Stimulated activated CD4-positive, alpha-beta T cell treated with anti-CD3 and anti-CD28 coated beads, Interleukin-15, amount 100 ng/mL, for 48 hours (primary cell): ENCODE measurements at regions not wholly inside any gene's neighbourhood (a gene's known extent, or its start where the extent isn't known, plus 50 kb on each side); places are given as distances from the start of the nearest gene placed in this dataset.

Experiments
- DNase-seq, 2 donors: peaks; one replicate each; pipeline ENCODE4 v3.0.0-alpha.2; 2020; ENCODE audit warnings: low read depth in 2 of 2

DNA sequence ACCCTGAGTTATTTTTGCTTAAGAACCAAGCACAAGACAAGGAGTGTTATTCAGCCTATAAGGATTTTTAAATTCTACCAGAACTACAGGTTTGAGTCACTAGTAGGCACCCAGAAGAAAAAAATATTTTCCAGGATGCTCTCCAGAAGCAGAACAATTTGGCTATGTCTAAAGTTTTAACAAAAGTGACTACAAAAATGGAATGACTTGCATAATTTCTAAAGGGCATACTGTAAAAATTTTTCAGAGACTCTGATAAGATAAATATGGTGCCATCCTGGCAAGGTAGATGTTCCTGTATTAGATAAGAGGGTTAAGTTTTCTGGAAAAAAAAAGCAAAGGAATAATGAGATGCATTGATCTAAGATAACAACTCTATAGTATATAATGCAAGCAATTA, 68.6 kb upstream of the FAM9A start:
- no peak for DNase-seq

DNA sequence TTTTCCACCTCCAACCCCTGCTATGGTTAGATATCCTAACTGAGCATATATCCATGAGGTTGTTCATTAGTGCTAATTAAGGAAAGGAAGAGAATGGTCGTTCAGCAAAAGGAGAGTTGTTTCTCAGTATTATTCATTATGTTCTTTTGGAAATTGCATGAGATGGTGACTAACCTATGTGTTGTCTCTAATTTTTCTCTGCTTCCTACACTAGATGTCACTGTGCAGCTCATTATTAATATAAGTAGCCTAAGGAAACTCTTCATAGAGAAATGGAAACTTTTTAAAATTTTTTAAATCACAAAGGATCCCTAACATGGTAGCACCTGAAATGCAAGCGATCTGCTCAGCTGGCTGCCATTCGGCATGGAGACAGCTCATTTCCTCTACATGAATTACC, 67.7 kb upstream of the FAM9A start:
- DNase-seq, result no peak

DNA sequence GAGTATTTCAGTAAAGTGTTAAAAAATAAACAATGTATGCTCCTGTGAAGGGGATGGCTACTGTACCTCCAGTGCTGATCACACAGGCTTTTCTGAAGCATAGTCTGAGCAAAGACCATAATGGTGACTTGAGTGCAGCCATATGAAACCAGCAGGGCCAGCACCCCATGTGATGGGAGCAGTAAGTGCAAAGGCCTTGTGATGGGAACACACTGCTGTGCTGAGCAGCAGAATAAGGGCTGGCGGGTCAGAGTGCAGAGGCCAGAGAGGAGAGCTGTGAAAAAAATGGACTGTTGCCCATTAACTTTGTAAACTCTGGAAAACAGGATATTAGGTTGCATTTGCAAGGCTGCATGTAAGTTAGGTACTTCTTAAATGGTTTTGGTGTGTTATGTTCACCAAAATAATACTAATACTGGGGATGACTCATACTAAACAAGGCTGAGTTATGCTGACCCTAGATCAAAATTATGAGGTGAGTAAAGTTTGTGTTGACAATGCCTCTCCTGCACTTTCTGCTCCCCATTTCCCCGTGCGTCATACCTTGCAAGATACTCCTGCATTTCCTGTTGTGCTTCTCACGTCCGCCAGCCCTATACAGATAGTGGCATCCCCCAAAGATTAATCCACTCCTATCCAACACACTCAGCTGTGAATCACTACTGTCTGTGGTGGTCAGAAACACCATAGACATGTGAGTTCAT, 67.0 kb upstream of the FAM9A start:
- DNase-seq, result no peak

DNA sequence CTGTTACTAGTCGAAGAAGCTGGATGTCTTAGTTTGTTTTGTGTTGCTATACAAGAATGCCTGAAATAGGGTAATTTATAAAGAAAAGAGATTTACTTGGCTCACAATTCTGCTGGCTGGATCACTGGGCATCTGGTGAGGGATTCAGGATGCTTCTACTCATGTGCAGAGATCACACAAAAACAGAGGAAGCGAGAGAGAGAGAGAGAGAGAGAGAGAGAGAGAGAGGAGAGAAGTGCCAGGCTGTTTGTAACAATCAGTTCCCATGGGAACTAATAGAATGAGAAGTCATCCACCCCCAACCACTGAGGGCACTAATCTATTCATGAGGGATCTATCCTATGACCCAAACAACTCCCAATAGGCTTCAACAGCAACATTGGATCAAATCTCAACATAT, 66.2 kb upstream of the FAM9A start:
- no peak for DNase-seq

DNA sequence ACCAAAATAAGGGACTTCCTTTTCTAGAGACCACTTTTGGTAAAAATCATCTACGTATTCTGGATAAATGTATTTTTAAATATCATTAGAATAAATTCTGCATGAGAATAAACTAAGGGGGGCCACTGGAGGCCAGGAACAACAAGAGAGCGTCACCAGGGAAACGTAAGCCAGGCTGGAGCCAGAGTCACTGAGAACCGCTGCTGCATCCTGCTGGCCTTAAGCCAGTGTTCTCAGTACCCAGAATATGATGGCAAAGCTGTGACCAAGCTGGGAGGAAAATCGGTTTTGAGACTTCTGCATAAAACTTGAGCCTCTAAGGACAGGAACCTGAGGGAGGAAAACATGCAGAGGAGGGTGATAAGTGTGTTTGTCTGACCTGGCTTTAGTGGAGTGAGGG, 63.0 kb upstream of the FAM9A start:
- no peak for DNase-seq

DNA sequence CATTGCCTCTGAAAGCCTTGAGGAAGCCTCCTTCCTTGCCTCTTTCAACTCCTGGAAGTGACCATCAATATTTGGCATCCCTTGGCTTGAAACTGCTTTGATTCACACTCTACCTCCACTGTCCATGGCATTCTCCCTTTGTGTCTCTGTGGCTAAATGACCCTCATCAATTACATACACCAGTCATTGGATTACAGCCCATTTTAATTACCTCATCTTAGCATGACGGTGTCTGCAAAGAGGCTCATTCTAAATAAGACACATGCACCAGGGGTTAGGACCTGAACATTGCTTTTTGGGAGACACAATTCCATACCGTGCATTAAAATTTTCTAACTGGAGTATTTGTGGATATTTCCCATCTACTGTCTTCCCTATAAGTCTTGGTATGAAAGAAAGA, 60.7 kb upstream of the FAM9A start:
- no peak for DNase-seq

DNA sequence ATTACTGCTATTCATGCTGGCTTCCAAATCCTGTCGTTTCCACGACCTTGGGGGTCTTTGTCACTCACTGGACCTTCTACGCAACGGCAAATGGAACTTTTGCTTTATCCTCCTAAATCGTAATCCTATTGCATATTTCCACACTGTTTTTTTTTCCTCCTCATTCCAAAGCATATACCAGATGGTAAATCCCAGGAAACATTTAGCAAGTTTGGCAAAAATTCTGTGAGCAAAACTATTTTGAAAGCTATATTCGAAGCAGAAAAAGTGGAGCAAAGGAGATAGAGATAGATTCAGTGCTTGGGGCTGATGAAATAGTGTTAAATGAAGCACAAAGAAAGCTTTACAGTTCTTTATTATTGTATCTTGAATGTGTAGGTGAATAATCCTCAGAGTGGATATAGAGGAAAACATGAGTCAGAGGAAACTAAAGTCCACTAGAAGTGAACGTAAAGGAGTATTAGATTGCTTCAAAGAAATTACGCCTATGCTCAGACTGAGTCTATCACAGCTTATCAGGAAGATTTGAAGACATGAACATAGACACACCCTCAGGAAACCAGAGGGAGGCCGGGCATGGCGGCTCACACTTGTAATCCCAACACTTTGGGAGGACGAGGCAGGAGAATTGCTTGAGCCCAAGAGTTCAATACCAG, 50.2 kb upstream of the FAM9A start:
- DNase-seq, result no peak
